Glomerular visceral epithelial cell (primary cell): ENCODE measurements at regions not wholly inside any gene's neighbourhood (a gene's known extent, or its start where the extent isn't known, plus 50 kb on each side); places are given as distances from the start of the nearest gene placed in this dataset.

Experiments
- DNase-seq: peaks from one replicate; pipeline ENCODE4 v3.0.0-alpha.2; 2016; ENCODE audit errors: extremely low spot score

DNA sequence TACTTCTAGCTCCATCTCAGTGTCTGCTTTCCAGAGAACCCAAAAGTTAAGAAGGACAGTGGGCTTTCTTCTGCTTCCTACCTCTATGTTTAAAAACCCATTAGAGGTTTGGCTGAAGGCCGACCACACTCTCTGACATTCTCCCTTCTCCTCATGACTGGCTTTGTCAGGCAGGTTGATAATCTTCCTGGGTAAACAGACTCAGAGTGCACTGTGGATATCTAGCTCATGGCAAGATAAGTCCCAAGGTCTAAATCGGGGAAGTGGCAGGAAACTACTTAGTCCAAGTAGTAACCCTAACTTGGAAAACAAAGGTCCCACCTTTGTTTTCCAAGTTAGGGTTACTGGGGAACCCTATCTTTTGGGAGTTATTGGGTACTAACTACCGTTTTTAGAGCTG is 161.9 kb upstream of the SPAG17 start:
- no peak for DNase-seq

DNA sequence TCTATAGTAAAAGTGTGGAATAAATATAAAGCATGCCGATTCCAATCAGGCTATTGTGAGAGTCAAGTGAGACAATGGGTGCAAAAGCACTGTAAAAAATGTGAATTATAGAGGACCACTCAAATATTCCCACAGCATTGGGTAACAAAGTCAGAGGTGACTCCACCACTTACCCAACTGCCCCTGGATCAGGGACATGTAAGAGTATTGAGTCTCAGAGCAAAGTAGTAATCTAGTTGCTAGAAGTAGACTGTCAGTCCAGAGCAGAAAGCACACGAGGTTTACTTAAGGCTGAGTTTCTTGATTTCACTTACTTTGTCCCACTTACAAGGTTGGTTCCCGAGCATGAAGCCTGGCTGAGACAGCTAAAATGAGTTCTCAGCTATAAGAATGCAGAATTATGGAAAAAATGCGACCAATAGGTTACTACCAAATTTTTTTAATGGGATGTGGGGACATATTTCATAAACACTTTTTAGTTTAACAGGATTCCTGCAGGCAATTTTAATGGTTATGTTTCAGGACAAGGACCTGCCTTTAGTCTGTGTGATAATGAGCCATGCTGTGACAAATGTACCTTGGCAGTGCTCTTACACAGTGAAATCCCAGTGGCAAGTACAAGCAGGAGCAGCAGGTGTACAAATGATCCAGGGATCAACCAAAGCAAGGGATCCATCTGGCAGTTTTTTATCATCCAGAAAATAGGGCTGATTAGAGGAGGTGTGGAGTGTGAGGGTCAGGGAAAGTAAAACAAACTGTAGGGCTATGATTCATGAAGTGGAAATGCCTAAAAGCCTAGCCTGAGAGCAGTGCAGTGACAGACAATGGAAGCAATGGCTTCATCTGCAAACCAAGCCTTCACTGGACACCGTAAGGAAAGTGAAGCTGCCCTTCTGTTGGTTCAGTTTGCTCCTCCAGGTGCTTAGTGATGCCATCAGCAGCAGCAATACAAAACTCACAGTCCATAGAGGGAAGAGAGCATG is 156.2 kb upstream of the SPAG17 start:
- DNase-seq = no peak

DNA sequence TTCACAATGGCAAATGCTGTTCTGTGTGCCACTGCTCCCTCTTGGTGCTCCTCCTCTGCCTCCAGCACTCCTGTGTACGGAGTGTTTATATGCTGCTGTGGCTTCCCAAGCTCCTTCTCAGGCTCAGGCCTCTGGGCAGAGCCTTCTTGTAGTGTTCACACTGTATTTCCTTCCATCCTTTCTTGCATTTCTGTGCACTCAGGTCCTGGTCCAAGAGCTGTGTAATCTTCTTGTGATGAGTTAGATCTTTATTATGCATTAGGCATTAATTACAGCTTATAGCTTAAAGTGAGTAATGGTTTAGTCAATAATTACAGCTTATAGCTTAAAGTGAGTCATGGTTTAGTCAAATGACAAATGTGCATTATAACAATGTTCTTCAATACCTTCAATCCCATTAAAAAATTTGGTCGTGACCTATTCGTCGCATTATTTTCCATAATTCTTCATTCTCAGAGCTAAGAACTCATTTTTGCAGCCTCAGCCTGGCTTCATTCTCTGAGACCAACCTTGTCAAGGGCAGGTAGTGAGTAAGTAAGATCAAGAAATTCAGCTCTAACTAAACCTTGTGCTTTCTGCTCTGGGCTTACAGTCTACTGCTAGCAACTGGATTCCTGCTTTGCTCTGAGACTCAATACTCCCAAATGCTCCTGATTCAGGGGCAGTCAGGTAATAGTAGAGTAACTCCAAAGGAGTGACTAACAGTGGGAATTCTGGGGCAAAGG is 154.5 kb upstream of the SPAG17 start:
- no peak for DNase-seq

DNA sequence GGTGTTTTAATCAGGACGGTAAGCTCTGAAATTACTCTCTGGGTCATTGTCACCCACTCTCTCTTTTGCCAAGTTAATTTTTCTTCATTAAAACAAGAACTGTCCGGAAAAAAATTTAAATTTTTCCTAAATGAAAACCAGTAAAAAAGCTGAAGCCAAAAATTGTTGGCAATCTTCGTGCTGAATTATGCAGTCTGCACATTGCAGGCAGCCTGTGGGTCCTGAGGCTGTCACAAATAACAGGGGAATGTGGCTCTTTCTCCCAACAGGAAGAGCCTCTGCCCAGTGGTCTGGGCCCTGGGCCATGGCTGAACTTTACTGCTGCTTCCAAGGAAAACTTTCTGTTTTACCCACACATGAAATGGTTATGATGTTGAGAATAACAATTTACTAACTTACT is 153.9 kb upstream of the SPAG17 start:
- no peak for DNase-seq

- DNase-seq = no peak
Measured at GRCh38 chr1:118337346-118337745, 152.3 kb upstream of the SPAG17 start.

- peak; percentile 92 for DNase-seq
Measured at GRCh38 chr1:118335331-118335732, 150.3 kb upstream of the SPAG17 start.

DNA sequence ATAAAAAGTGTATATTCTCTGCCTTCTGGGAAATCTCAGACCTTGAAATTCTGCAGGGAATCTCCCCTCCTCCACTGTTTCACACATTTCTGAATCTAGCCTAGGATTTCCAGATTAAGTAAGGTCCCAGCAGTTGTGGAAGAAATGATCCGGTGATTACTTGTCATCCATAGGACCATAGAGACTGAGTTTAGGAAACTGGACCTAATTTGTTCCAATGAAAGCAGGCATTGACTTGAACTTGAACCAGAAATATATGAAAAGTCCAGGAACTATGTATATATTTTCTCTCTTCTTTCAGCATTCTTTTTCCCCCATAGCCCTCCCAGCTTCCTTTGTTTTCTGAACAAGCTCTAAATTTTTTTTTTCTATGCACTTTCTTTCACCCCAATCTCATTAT is 149.5 kb upstream of the SPAG17 start:
- DNase-seq = no peak

GRCh38 chr1:118333601-118334210 is 148.7 kb upstream of the SPAG17 start:
- no peak for DNase-seq

DNA sequence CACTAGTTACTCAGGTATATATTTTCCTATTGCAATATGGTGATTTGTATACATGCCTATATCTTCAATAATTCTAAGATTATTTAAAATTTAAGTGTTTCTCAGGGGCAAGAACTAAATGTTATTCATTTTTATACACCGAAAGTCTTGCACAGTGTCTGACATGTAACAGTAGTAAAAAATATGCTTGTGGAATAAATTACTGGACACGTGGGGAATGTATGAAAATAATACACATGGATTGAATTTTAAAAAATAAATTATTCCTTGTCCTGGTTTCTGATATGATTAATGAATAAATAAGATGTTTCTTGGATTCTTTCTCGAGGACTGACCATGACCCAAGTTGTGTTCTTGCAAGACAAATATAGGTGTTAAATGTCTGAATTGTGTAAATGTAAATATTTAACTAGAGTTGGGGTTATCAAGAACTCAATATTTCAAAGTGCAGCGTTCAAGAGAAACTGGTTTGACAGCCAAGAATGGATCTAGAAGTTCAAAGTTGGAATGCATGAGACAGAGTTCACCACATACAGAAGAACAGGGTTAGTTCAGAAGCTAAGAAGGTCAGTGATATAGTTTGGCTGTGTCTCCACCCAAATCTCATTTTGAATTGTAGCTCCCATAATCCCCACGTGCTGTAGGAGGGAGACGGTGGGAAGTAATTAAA is 142.1 kb upstream of the SPAG17 start:
- no peak for DNase-seq

- DNase-seq = peak; percentile 9
Measured at GRCh38 chr1:118325550-118326225, 140.7 kb upstream of the SPAG17 start.

DNA sequence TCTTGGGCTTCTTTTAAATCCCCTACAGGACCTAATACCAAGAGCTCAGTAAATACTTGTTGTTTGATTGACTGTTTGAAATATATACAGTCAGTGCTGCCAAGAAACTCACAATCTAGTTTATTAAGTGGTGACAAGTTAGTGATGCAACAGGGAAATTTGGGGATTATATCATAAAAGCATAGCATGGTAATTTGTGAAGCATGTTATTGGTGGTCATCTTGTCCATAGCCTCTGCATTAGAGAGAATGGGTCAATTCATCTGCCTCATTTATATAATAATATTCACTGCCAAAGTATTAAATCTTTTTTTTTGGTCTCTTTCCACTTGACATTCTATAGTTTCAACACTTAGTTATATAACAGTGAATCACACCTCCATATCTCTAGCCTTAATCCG is 138.2 kb upstream of the SPAG17 start:
- no peak for DNase-seq

- no peak for DNase-seq
Measured at GRCh38 chr1:118322331-118322730, 137.3 kb upstream of the SPAG17 start.

DNA sequence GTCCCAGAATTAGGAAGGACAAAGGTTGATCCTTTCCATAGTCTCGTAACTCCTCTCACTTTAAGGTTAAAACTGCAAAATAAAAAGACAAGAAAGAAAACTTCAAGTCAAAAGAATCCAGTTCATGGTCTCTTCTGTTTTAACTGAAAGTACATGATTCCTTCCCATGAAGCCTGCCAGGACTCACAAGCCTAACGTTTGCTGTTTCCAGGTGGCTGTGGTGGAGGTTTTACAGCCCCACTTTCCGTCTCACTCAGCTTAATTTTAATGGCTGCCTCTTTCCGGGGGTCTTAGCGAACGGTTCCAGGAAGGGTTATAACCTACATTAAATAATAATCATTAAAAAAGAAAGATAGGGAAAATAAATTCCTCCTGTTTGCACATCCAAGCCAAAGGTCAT is 136.8 kb upstream of the SPAG17 start:
- DNase-seq = no peak

DNA sequence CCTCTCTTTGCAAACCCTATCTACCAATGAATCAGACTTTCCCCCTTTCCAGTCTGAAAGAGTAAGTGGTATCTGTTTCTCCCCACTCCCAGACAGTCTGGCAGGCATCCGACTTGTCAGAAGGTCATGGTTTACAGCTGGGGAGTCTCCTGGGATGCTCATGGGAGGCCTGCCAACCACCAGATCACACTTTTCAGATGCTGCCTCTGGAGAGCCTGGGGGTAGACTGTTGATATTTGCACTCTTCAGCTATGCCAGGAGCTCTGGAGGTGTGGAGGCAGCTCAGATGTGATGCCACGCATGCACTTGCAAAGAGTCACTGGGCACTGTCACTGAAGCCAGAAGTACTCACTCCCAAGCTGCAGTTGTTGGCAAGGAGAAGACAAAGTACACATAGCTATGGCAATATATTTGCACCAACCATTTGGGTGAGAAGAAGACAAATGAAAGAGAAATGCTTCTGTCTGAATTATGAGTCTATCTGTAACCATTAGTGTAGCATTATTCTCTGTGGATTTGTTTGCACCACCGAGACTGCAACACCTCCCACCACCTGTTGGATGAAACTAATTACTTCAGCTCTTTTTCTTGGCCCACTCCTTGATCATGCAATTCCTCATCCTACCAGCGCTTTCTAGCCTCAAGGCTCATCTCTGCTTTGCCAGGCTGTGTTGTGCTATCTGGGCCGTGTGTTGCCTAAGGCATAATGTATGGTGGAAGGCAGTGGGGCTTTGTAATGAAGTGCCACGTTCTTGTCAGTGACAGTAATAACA is 133.0 kb upstream of the SPAG17 start:
- DNase-seq = no peak

- no peak for DNase-seq
Measured at GRCh38 chr1:118306851-118307250, 121.8 kb upstream of the SPAG17 start.

DNA sequence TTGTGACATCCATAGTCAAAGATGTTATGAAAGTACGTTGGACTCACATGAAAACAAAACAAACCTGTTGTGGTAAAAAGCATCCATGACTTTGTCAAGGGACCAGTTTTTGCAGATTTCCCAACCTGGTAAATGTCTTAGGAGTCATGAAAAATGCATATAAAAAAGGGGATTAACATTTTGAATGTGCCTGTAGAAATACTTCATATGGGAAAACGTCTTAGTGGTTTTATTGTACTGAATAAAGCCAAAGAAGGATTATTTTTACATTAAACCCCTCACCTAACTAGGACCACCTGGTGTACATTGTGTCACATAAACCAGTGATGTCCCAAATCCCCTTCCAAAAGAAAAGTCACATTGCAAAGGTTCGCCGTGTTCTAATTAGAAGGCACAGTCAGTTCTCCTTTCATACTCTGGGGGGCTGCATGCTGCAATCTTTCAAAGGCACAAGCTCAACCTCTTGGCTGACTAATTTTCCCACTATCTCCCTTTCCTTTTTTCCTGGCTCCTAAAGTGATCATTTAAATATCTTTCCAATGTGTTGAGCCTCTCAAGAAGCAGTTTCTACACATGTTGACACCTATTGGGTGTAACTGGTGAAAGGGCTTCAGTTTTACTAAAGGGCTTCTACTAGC is 119.8 kb upstream of the SPAG17 start:
- DNase-seq = peak; percentile 30

DNA sequence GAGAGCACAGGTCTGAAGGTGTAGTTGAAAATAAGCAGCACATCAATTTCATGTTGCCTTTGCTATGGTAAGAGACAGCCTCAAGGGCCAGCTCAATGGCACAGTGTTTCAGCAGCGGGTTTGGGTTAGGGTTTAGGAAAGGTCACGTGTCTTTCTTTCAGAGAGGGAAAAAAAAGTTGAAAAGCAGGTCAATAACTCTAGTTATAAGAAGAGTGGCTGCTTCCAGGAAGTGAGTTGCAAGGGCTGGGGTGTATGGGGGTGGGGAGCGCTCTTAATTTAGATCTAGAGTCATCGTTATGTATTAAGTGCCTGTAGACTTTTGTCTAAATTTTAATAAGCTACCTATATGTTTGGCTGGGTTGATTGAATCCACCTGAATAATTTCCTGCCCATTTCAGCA is 118.5 kb upstream of the SPAG17 start:
- DNase-seq = no peak

- no peak for DNase-seq
Measured at GRCh38 chr1:118303064-118303463, 118.0 kb upstream of the SPAG17 start.

- no peak for DNase-seq
Measured at GRCh38 chr1:118302145-118302544, 117.1 kb upstream of the SPAG17 start.

DNA sequence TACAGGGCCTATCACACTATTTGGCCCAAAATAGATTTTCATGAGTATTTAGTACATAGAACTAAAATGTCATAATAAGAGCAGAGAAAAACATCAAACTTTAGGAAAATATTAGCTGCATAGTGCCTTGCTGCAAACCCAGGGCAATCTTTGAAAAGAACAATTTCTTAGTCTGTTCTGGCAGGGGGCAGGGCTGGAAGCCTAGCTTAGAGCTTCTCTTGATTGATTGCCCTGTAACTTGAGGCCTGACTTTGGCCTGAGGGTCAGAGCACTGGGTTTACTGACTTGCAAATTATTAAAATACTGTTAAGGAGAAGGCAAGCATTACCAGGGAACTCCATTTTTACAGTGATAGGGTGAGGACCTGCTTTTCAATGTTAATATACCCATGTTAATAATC is 115.8 kb upstream of the SPAG17 start:
- no peak for DNase-seq
